ENCODE measurements at regions not wholly inside any gene's neighbourhood (a gene's known extent, or its start where the extent isn't known, plus 50 kb on each side); places are given as distances from the start of the nearest gene placed in this dataset.
A peak's percentile ranks its signal among the peaks of the same experiment; 100 is the strongest.

GRCh38 chr2:150357770-150358467 is 129.5 kb downstream of the RND3 start:
- intact Hi-C loops (cut with DNase I): no loop called here
- no peaks in the 10 kb centered on the region for H3K9me3 ChIP-seq
- ATAC-seq (peak in 1 of 2 donors; percentile 23), DNase-seq (no peak)
- no peak overlapping the region for H3K27ac ChIP-seq
- no peak overlapping the region for H3K4me3 ChIP-seq
- H3K36me3 ChIP-seq: no peaks in the 10 kb centered on the region
- H3K27me3 ChIP-seq (ENCODE audit: low read depth): no peaks in the 10 kb centered on the region
- TF ChIP-seq CTCF (IDR thresholded peaks at IDR 0.05): no peak
- H3K4me1 ChIP-seq: no peaks in the 10 kb centered on the region

- TF ChIP-seq CTCF (IDR thresholded peaks at IDR 0.05): no peak
- no peaks in the 10 kb centered on the region for H3K27me3 ChIP-seq (ENCODE audit: low read depth)
- no peaks in the 10 kb centered on the region for H3K4me1 ChIP-seq
- DNase-seq (no peak), ATAC-seq (no peak)
- intact Hi-C loops (cut with DNase I): no loop called here
- no peaks in the 10 kb centered on the region for H3K36me3 ChIP-seq
- no peaks in the 10 kb centered on the region for H3K9me3 ChIP-seq
- no peak overlapping the region for H3K27ac ChIP-seq
- no peak overlapping the region for H3K4me3 ChIP-seq
Observed at GRCh38 chr2:150355440-150355839, 132.0 kb downstream of the RND3 start.

GRCh38 chr2:150353376-150353775 is 134.1 kb downstream of the RND3 start:
- no peaks in the 10 kb centered on the region for H3K9me3 ChIP-seq
- H3K4me1 ChIP-seq: no peaks in the 10 kb centered on the region
- H3K36me3 ChIP-seq: no peaks in the 10 kb centered on the region
- no peaks in the 10 kb centered on the region for H3K27me3 ChIP-seq (ENCODE audit: low read depth)
- ATAC-seq (no peak), DNase-seq (no peak)
- H3K4me3 ChIP-seq: no peak overlapping the region
- TF ChIP-seq CTCF (IDR thresholded peaks at IDR 0.05): no peak
- intact Hi-C loops (cut with DNase I): no loop called here
- no peak overlapping the region for H3K27ac ChIP-seq

GRCh38 chr2:150351922-150352321 is 135.5 kb downstream of the RND3 start:
- H3K4me3 ChIP-seq: no peak overlapping the region

GRCh38 chr2:150350500-150350899 is 137.0 kb downstream of the RND3 start:
- H3K27me3 ChIP-seq (ENCODE audit: low read depth): no peaks in the 10 kb centered on the region
- ATAC-seq: no peak
- TF ChIP-seq CTCF (IDR thresholded peaks at IDR 0.05): no peak

More at GRCh38 chr2:150351922-150352321, 135.5 kb downstream of the RND3 start:
- Histone ChIP-seq H3K4me1 (no peaks in the 10 kb centered on the region), H3K27ac (no peak overlapping the region), H3K9me3 (no peaks in the 10 kb centered on the region), H3K36me3 (no peaks in the 10 kb centered on the region), H3K27me3 (ENCODE audit: low read depth) (no peaks in the 10 kb centered on the region)
- DNase-seq (no peak), ATAC-seq (no peak)
- intact Hi-C loops (cut with DNase I): no loop called here
- no peak for TF ChIP-seq CTCF (IDR thresholded peaks at IDR 0.05)

More at GRCh38 chr2:150350500-150350899, 137.0 kb downstream of the RND3 start:
- Histone ChIP-seq H3K4me1 (no peaks in the 10 kb centered on the region), H3K4me3 (no peak overlapping the region), H3K27ac (no peak overlapping the region), H3K9me3 (no peaks in the 10 kb centered on the region), H3K36me3 (no peaks in the 10 kb centered on the region)
- no peak for DNase-seq
- intact Hi-C loops (cut with DNase I): no loop called here
